ENCODE measurements at regions not wholly inside any gene's neighbourhood (a gene's known extent, or its start where the extent isn't known, plus 50 kb on each side); places are given as distances from the start of the nearest gene placed in this dataset.

- H3K4me3 ChIP-seq: no peak overlapping the region
- H3K27me3 ChIP-seq: no peaks in the 10 kb centered on the region
- no peaks in the 10 kb centered on the region for H3K9me3 ChIP-seq
- no peaks in the 10 kb centered on the region for H3K36me3 ChIP-seq (replicated peaks in 1 of 2; ENCODE audit: insufficient read depth in 1 of 2, low read depth in 2 of 2)
- no peak overlapping the region for H3K27ac ChIP-seq
- TF ChIP-seq POLR2A (IDR thresholded peaks at IDR 0.05) (no peak), CTCF (IDR thresholded peaks at IDR 0.05) (no peak)
- intact Hi-C loops (cut with DNase I): no loop called here
- ATAC-seq: peak; percentile 75
- WGBS, 2 donors: 58 to 80% methylated on average over 1 to 5 of the region's 6 CpGs
- peaks cover 9% of the 10 kb centered on the region for H3K4me1 ChIP-seq
- peak; percentile 55 to 78 (median 63) for DNase-seq
Measured at GRCh38 chrX:38900719-38901118, 99.5 kb downstream of the MID1IP1 start.

- DNase-seq (no peak), ATAC-seq (no peak)
- WGBS, 2 donors: 79 to 80% methylated on average over 6 to 7 of the region's 13 CpGs
- Histone ChIP-seq H3K9me3 (no peaks in the 10 kb centered on the region), H3K27ac (no peak overlapping the region), H3K36me3 (replicated peaks in 1 of 2; ENCODE audit: insufficient read depth in 1 of 2, low read depth in 2 of 2) (no peaks in the 10 kb centered on the region), H3K4me3 (no peak overlapping the region), H3K27me3 (no peaks in the 10 kb centered on the region), H3K4me1 (peaks cover 3% of the 10 kb centered on the region)
- no peak for TF ChIP-seq POLR2A (IDR thresholded peaks at IDR 0.05)
- TF ChIP-seq CTCF (IDR thresholded peaks at IDR 0.05): no peak
- intact Hi-C loops (cut with DNase I): no loop called here
Measured at GRCh38 chrX:38902972-38903492, 101.8 kb downstream of the MID1IP1 start.

- no peak for DNase-seq
- no peaks in the 10 kb centered on the region for H3K27me3 ChIP-seq
- no peak overlapping the region for H3K27ac ChIP-seq
- no peak overlapping the region for H3K4me3 ChIP-seq
- ATAC-seq: no peak
- 94 to 96% methylated on average over 5 to 6 of the region's 6 CpGs for WGBS, 2 donors
- H3K36me3 ChIP-seq (replicated peaks in 1 of 2; ENCODE audit: insufficient read depth in 1 of 2, low read depth in 2 of 2): no peaks in the 10 kb centered on the region
- TF ChIP-seq POLR2A (IDR thresholded peaks at IDR 0.05) (no peak), CTCF (IDR thresholded peaks at IDR 0.05) (no peak)
- no peaks in the 10 kb centered on the region for H3K9me3 ChIP-seq
- intact Hi-C loops (cut with DNase I): no loop called here
- no peaks in the 10 kb centered on the region for H3K4me1 ChIP-seq
Measured at GRCh38 chrX:38916801-38917200, 115.5 kb downstream of the MID1IP1 start.

- Histone ChIP-seq H3K27me3 (no peaks in the 10 kb centered on the region), H3K36me3 (replicated peaks in 1 of 2; ENCODE audit: insufficient read depth in 1 of 2, low read depth in 2 of 2) (no peaks in the 10 kb centered on the region), H3K4me3 (no peak overlapping the region), H3K4me1 (no peaks in the 10 kb centered on the region), H3K9me3 (no peaks in the 10 kb centered on the region), H3K27ac (no peak overlapping the region)
- DNase-seq (no peak), ATAC-seq (no peak)
- WGBS, 2 donors: 96 to 98% methylated on average over 4 of the region's 4 CpGs
- TF ChIP-seq POLR2A (IDR thresholded peaks at IDR 0.05) (no peak), CTCF (IDR thresholded peaks at IDR 0.05) (no peak)
- intact Hi-C loops (cut with DNase I): no loop called here
Measured at GRCh38 chrX:38917954-38918353, 116.7 kb downstream of the MID1IP1 start.

GRCh38 chrX:38919202-38919601 is 117.9 kb downstream of the MID1IP1 start:
- no peak for TF ChIP-seq POLR2A (IDR thresholded peaks at IDR 0.05)
- no peak for TF ChIP-seq CTCF (IDR thresholded peaks at IDR 0.05)
- H3K27ac ChIP-seq: no peak overlapping the region
- no peak overlapping the region for H3K4me3 ChIP-seq
- intact Hi-C loops (cut with DNase I): no loop called here
- no peak for ATAC-seq
- H3K9me3 ChIP-seq: no peaks in the 10 kb centered on the region
- no peaks in the 10 kb centered on the region for H3K36me3 ChIP-seq (replicated peaks in 1 of 2; ENCODE audit: insufficient read depth in 1 of 2, low read depth in 2 of 2)
- no peaks in the 10 kb centered on the region for H3K27me3 ChIP-seq
- 90 to 100% methylated on average over 2 of the region's 2 CpGs for WGBS, 2 donors
- no peak for DNase-seq
- peaks cover 10% of the 10 kb centered on the region for H3K4me1 ChIP-seq

All from body of pancreas (tissue), 4 donors.